K562 (cell line): ENCODE measurements at regions not wholly inside any gene's neighbourhood (a gene's known extent, or its start where the extent isn't known, plus 50 kb on each side); places are given as distances from the start of the nearest gene placed in this dataset.

Experiments used
- ATAC-seq: fragments of 200-7000 bp; cut with Tn5 transposase; 3 replicates; pipeline ENCODE4 v1.9.1; 2020; ENCODE audit warnings: moderate library complexity
- BruUV-seq: library from RNA; stranded (reverse); fragments of 400-500 nt; replicated peaks from 2 replicates; lab custom pipeline; 2021; lab: Mats Ljungman, UMichigan
- CTCF ChIA-PET: fragments of 300-600 bp; formaldehyde crosslinking; extraction: SDS; loops from one replicate; lab custom pipeline; 2021; ENCODE audit warnings: low intra/inter-chr PET ratio; lab: Yijun Ruan, JAX
- POLR2A ChIA-PET: fragments of 300-600, 350-650 bp; sonication (Branson Sonifier 250); formaldehyde crosslinking; extraction: SDS; loops from one replicate; lab custom pipeline; 2021; ENCODE audit warnings: antibody characterized with exemption, inconsistent platforms; lab: Yijun Ruan, JAX
- DNase-seq, 4 experiments: peaks; one replicate each; pipeline versions ENCODE4 v3.0.0 to v3.0.0-alpha.2; 2011 to 2018; ENCODE audit warnings: low spot score in 3 of 4, mixed read lengths in 3 of 4; ENCODE audit errors: extremely low read depth in 1 of 4
- FAIRE-seq: peaks from 2 replicates; lab custom pipeline; 2011; peaks lifted over from hg19 to GRCh38; lab: Jason Lieb, UNC
- H2AFZ ChIP-seq: 2 replicates; pipeline ENCODE4 v1.6.0; 2011; ENCODE audit warnings: low read depth, low read length, control low read depth, inconsistent platforms
- H3K27ac ChIP-seq: fragments of 200-600 bp; 3 replicates; pipeline ENCODE4 v1.8.0; 2011; ENCODE audit warnings: low read depth, mild to moderate bottlenecking, control low read depth, inconsistent platforms, low read length, moderate library complexity, mixed read lengths; ENCODE audit errors: extremely low read depth
- H3K27me3 ChIP-seq, 2 experiments: fragments of 300-600 bp in 1 of 2; 2 replicates in 1 of 2; 3 replicates in 1 of 2; pipeline versions ENCODE4 v1.6.0 to v1.8.0; 2011; ENCODE audit warnings: inconsistent platforms in 2 of 2, low read length in 2 of 2, mild to moderate bottlenecking in 1 of 2, mixed read lengths in 1 of 2, moderate library complexity in 1 of 2; ENCODE audit not compliant: control insufficient read depth in 2 of 2, insufficient read depth in 2 of 2
- H3K36me3 ChIP-seq: fragments of 300-600 bp; 3 replicates; pipeline ENCODE4 v1.8.0; 2011; ENCODE audit warnings: mild to moderate bottlenecking, low read length, inconsistent platforms; ENCODE audit not compliant: control insufficient read depth, insufficient read depth
- H3K4me1 ChIP-seq, 2 experiments: fragments of 200-600 bp in 1 of 2; replicated peaks in 1 of 2; 2 replicates in 1 of 2; 3 replicates in 1 of 2; pipeline versions ENCODE4 v1.5.1 to v1.8.0; 2011; ENCODE audit warnings: inconsistent platforms in 2 of 2, low read length in 2 of 2, mild to moderate bottlenecking in 1 of 2, mixed read lengths in 1 of 2, moderate library complexity in 1 of 2; ENCODE audit not compliant: control insufficient read depth in 2 of 2, insufficient read depth in 2 of 2
- H3K4me2 ChIP-seq: 2 replicates; pipeline ENCODE4 v1.6.1; 2011; ENCODE audit warnings: low read length, control low read depth, inconsistent platforms, mixed read lengths; ENCODE audit not compliant: insufficient read depth
- H3K4me3 ChIP-seq: fragments of 200-600 bp; sonication (generic), shearing (Covaris generic); 2 replicates; pipeline ENCODE4 v1.5.1; 2016; ENCODE audit warnings: control low read depth, inconsistent platforms
- H3K79me2 ChIP-seq: fragments of 200-600 bp; 3 replicates; pipeline ENCODE4 v1.8.0; 2011; ENCODE audit warnings: low read length, inconsistent platforms; ENCODE audit not compliant: control insufficient read depth, insufficient read depth
- H3K9ac ChIP-seq, 2 experiments: 2 replicates each; pipeline versions ENCODE4 v1.6.0 to v1.6.1; 2011; ENCODE audit warnings: low read depth in 2 of 2, low read length in 2 of 2, control low read depth in 1 of 2, inconsistent platforms in 1 of 2, mild to moderate bottlenecking in 1 of 2, mixed read lengths in 1 of 2; ENCODE audit not compliant: insufficient read depth in 1 of 2
- H3K9me1 ChIP-seq: one replicate; pipeline ENCODE4 v1.6.0; 2011; ENCODE audit warnings: inconsistent platforms, mild to moderate bottlenecking, low read length, moderate library complexity; ENCODE audit not compliant: control insufficient read depth, insufficient read depth
- H3K9me3 ChIP-seq: replicated peaks from 2 replicates; pipeline ENCODE4 v1.5.1; 2011; ENCODE audit warnings: low read depth, low read length, inconsistent platforms; ENCODE audit not compliant: control insufficient read depth, insufficient read depth
- H4K20me1 ChIP-seq: replicated peaks from 2 replicates; pipeline ENCODE4 v1.6.1; 2011; ENCODE audit warnings: low read length, inconsistent platforms, mixed read lengths; ENCODE audit not compliant: control insufficient read depth, insufficient read depth
- CEBPZ ChIP-seq: fragments of 150-350 bp; IDR thresholded peaks from 2 replicates; pipeline ENCODE4 v1.6.1; 2014; ENCODE audit warnings: low read depth, mild to moderate bottlenecking, low read length, borderline replicate concordance
- ELF1 ChIP-seq: fragments of 200-800 bp; sonication (Bioruptor generic); IDR thresholded peaks from 2 replicates; pipeline ENCODE4 v1.6.1; 2016; ENCODE audit warnings: missing genetic modification characterization, missing compliant biosample characterization
- ETV1 ChIP-seq: fragments of 450-650 bp; conservative IDR thresholded peaks from 2 replicates; pipeline ENCODE4 v1.6.1; 2016; ENCODE audit warnings: missing genetic modification characterization, control low read depth, low read depth, missing compliant biosample characterization
- ETV6 ChIP-seq, 3 experiments: fragments of 150-350 bp in 1 of 3; sonication (generic) in 1 of 3; formaldehyde crosslinking in 1 of 3; IDR thresholded peaks; 2 replicates each; pipeline versions ENCODE4 v1.6.1 to v1.8.0; 2014 to 2022; ENCODE audit warnings: borderline replicate concordance in 2 of 3, low read depth in 2 of 3, antibody characterized with exemption in 1 of 3, low read length in 1 of 3, mild to moderate bottlenecking in 1 of 3, missing genetic modification reagents in 1 of 3
- HCFC1 ChIP-seq: IDR thresholded peaks from 2 replicates; pipeline ENCODE4 v1.6.1; 2012; ENCODE audit warnings: low read depth, low read length, improper control_type of control experiment
- KHSRP ChIP-seq: fragments of 450-650 bp; IDR thresholded peaks from 2 replicates; pipeline ENCODE4 v1.6.1; 2017
- OTX1 ChIP-seq: fragments of 450-650 bp; formaldehyde crosslinking; IDR thresholded peaks from 2 replicates; pipeline ENCODE4 v1.4.0; 2022; ENCODE audit warnings: mild to moderate bottlenecking
- RBM39 ChIP-seq: fragments of 200-400 bp; formaldehyde crosslinking; optimal IDR thresholded peaks from 2 replicates; pipeline ENCODE3; 2018; ENCODE audit warnings: low read depth, low read length
- SAFB2 ChIP-seq: fragments of 200-400 bp; formaldehyde crosslinking; IDR thresholded peaks from 2 replicates; pipeline ENCODE4 v1.6.1; 2018; ENCODE audit warnings: borderline replicate concordance, low read length, low read depth, moderate library complexity; ENCODE audit not compliant: severe bottlenecking
- TFE3 ChIP-seq: fragments of 450-650 bp; formaldehyde crosslinking; IDR thresholded peaks from 2 replicates; pipeline ENCODE4 v1.4.0; 2020; ENCODE audit warnings: mild to moderate bottlenecking, mixed read lengths
- YY1 ChIP-seq, 3 experiments: IDR thresholded peaks; 2 replicates each; pipeline ENCODE4 v1.6.1; 2011; ENCODE audit warnings: low read length in 2 of 3, mild to moderate bottlenecking in 2 of 3, moderate library complexity in 2 of 3, borderline replicate concordance in 1 of 3, control low read depth in 1 of 3, low read depth in 1 of 3; ENCODE audit not compliant: insufficient read depth in 3 of 3, insufficient replicate concordance in 2 of 3, control insufficient read depth in 1 of 3, insufficient read length in 1 of 3; ENCODE audit errors: extremely low read depth in 1 of 3
- ZNF277 ChIP-seq: fragments of 250-450 bp; sonication (Bioruptor Pico); IDR thresholded peaks from 2 replicates; pipeline ENCODE4 v1.8.0; 2022; ENCODE audit warnings: inconsistent platforms, mild to moderate bottlenecking, moderate library complexity, borderline replicate concordance
- WGBS: fragments of 100-300 bp; shearing (Covaris generic); methylation state at CpG from one replicate; pipeline ENCODE4 v1.1.6; 2016; ENCODE audit warnings: low coverage, mixed read lengths; ENCODE audit not compliant: insufficient coverage; ENCODE audit errors: missing lambda C conversion rate; 5-methylcytosine and 5-hydroxymethylcytosine counted together
- in situ Hi-C: fragments of 300-500 bp; cut with MboI; formaldehyde crosslinking; loops from 4 replicates; pipeline ENCODE4 v1.15.0; 2018; ENCODE audit warnings: inconsistent platforms, mixed read lengths
- intact Hi-C: fragments of 100-400 bp; cut with micrococcal nuclease; formaldehyde crosslinking; loops from 2 replicates; pipeline ENCODE4 v1.14.2; 2022

- TF ChIP-seq CEBPZ (no peak), ELF1 (tag) (no peak)
Observed at GRCh38 chr5:165617491-165617890, 2112.1 kb downstream of the MAT2B start (continued).

- no peak for FAIRE-seq
- Histone ChIP-seq H4K20me1 (no peaks in the 10 kb centered on the region), H3K4me2 (no peak overlapping the region), H3K36me3 (no peaks in the 10 kb centered on the region), H3K27ac (no peak overlapping the region), H3K79me2 (no peaks in the 10 kb centered on the region), H3K27me3 (no peaks in the 10 kb centered on the region), H3K4me3 (no peak overlapping the region), H3K4me1 (no peaks in the 10 kb centered on the region), H3K9ac (no peak overlapping the region), H2AFZ (no peak overlapping the region), H3K9me1 (no peaks in the 10 kb centered on the region), H3K9me3 (no peaks in the 10 kb centered on the region)
- CTCF ChIA-PET = no interaction called here
- intact Hi-C loops = no loop called here
- no TSS peak for BruUV-seq
- DNase-seq = no peak
- WGBS = 0% methylated on average over 1 of the region's 1 CpG
- in situ Hi-C loops = no loop called here
- no peak for ATAC-seq
- POLR2A ChIA-PET = no interaction called here
- no peak for TF ChIP-seq ETV6 (IDR thresholded peaks at IDR 0.05; ENCODE audit: borderline replicate concordance in 1 of 2, low read depth in 2 of 2, low read length in 1 of 2)
- no peak for TF ChIP-seq ETV6 (CRISPR knock-in tag; IDR thresholded peaks at IDR 0.05; ENCODE audit: borderline replicate concordance)
- TF ChIP-seq ETV1 (tag) = no peak
- no peak for TF ChIP-seq ZNF277 (CRISPR knock-in tag)
- no peak for TF ChIP-seq SAFB2
- TF ChIP-seq OTX1 (CRISPR knock-in tag) = no peak
- TF ChIP-seq RBM39 = no peak
- no peak for TF ChIP-seq TFE3 (CRISPR knock-in tag)
- TF ChIP-seq KHSRP = no peak
- no peak for TF ChIP-seq YY1 (IDR thresholded peaks at IDR 0.05; ENCODE audit: borderline replicate concordance in 1 of 3, control insufficient read depth in 1 of 3, extremely low read depth in 1 of 3, insufficient read depth in 3 of 3, insufficient read length in 1 of 3, insufficient replicate concordance in 2 of 3, low read depth in 1 of 3, low read length in 2 of 3)
- no peak for TF ChIP-seq HCFC1
Observed at GRCh38 chr5:165620394-165620793, 2115.0 kb downstream of the MAT2B start.
